Caco-2 (cell line): ENCODE measurements at regions not wholly inside any gene's neighbourhood (a gene's known extent, or its start where the extent isn't known, plus 50 kb on each side); places are given as distances from the start of the nearest gene placed in this dataset.

ENCODE experiments used
- BruUV-seq: library from RNA; stranded (reverse); fragments of 400-500 nt; replicated peaks from 2 replicates; lab custom pipeline; 2021; lab: Mats Ljungman, UMichigan
- CTCF ChIA-PET: fragments of 300-600 bp; sonication (Branson Sonifier 250); formaldehyde crosslinking; loops from one replicate; lab custom pipeline; 2022; ENCODE audit warnings: antibody characterized with exemption; lab: Charles Lee
- POLR2A ChIA-PET: fragments of 300-600 bp; sonication (Branson Sonifier 250); formaldehyde crosslinking; loops from one replicate; lab custom pipeline; 2022; ENCODE audit warnings: antibody characterized with exemption; lab: Charles Lee
- DNase-seq, 2 experiments: peaks; one replicate each; pipeline versions ENCODE4 v3.0.0 to v3.0.0-alpha.2; 2020 to 2022
- H3K27me3 ChIP-seq: replicated peaks from 2 replicates; pipeline ENCODE4 v1.6.0; 2011; ENCODE audit warnings: low read length; ENCODE audit not compliant: control insufficient read depth, insufficient read depth
- H3K36me3 ChIP-seq: 2 replicates; pipeline ENCODE4 v1.5.1; 2011; ENCODE audit warnings: low read length; ENCODE audit not compliant: control insufficient read depth, insufficient read depth
- H3K4me1 ChIP-seq: fragments of 250-450 bp; sonication (Bioruptor Pico); 2 replicates; pipeline ENCODE4 v1.5.1; 2020; ENCODE audit warnings: mild to moderate bottlenecking
- H3K4me3 ChIP-seq: 2 replicates; pipeline ENCODE4 v1.5.1; 2011; ENCODE audit warnings: low read depth, mild to moderate bottlenecking, control low read depth, low read length
- H3K9me3 ChIP-seq: fragments of 250-450 bp; sonication (Bioruptor Pico); 2 replicates; pipeline ENCODE4 v1.5.1; 2020; ENCODE audit warnings: mild to moderate bottlenecking, moderate library complexity
- H3K27ac Mint-ChIP-seq: one replicate; pipeline ENCODE4 v1.8.0; 2022; ENCODE audit warnings: mixed read lengths; ENCODE audit not compliant: unreplicated experiment
- H3K27me3 Mint-ChIP-seq: one replicate; pipeline ENCODE4 v1.8.0; 2022; ENCODE audit warnings: mixed read lengths; ENCODE audit not compliant: insufficient read depth, unreplicated experiment
- H3K36me3 Mint-ChIP-seq: one replicate; pipeline ENCODE4 v1.8.0; 2022; ENCODE audit warnings: mild to moderate bottlenecking, mixed read lengths; ENCODE audit not compliant: insufficient read depth, unreplicated experiment
- H3K4me1 Mint-ChIP-seq: one replicate; pipeline ENCODE4 v1.8.0; 2022; ENCODE audit warnings: low read depth, mixed read lengths; ENCODE audit not compliant: unreplicated experiment
- H3K4me3 Mint-ChIP-seq: one replicate; pipeline ENCODE4 v1.8.0; 2022; ENCODE audit warnings: mild to moderate bottlenecking, moderate library complexity, mixed read lengths; ENCODE audit not compliant: unreplicated experiment
- H3K9me3 Mint-ChIP-seq: one replicate; pipeline ENCODE4 v1.8.0; 2022; ENCODE audit warnings: mixed read lengths; ENCODE audit not compliant: unreplicated experiment
- CTCF ChIP-seq, 2 experiments: fragments of 200-600 bp in 1 of 2; IDR thresholded peaks; 1 replicate in 1 of 2; 2 replicates in 1 of 2; pipeline versions ENCODE4 v1.5.1 to v1.8.0; 2011 to 2022; ENCODE audit warnings: antibody characterized with exemption in 1 of 2, control low read depth in 1 of 2, inconsistent platforms in 1 of 2, low read depth in 1 of 2, low read length in 1 of 2, mild to moderate bottlenecking in 1 of 2, moderate library complexity in 1 of 2; ENCODE audit not compliant: insufficient read depth in 1 of 2, severe bottlenecking in 1 of 2, unreplicated experiment in 1 of 2
- intact Hi-C: fragments of 100-400 bp; cut with micrococcal nuclease; formaldehyde crosslinking; loops from one replicate; pipeline ENCODE4 v1.10.0; 2022; ENCODE audit not compliant: unreplicated experiment

DNA sequence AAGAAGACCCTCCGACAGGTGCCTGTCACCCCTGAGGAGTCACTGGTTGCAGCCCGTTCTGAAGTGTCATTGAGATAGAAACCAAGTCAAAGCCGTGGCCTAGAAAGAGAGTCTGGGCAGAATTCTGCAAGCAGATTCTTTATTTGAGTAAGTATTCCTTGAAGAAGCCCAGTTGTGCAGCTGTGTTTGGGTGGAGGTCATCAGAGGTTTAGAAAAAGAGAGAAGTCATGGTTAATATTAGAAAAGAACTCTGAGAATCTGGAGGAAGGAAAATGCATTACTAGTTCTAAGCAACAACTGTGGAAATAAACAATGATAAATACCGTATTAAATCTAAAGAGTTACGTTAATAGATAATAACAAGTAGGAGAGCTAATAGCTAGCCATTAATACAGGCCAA is 118.8 kb upstream of the KIRREL3 start:
- Histone ChIP-seq H3K27me3 (no peaks in the 10 kb centered on the region; the same call in none of the 2 replicates), H3K4me3 (no peak overlapping the region), H3K36me3 (no peaks in the 10 kb centered on the region), H3K9me3 (no peaks in the 10 kb centered on the region), H3K4me1 (no peaks in the 10 kb centered on the region)
- Mint-ChIP-seq H3K27me3 (peaks cover 19% of the 10 kb centered on the region), H3K36me3 (no peaks in the 10 kb centered on the region), H3K27ac (no peak overlapping the region), H3K4me1 (no peaks in the 10 kb centered on the region), H3K9me3 (no peaks in the 10 kb centered on the region), H3K4me3 (no peak overlapping the region)
- POLR2A ChIA-PET, result no interaction called here
- CTCF ChIA-PET, result no interaction called here
- intact Hi-C loops, result no loop called here
- TF ChIP-seq CTCF (IDR thresholded peaks at IDR 0.05; ENCODE audit: insufficient read depth in 1 of 2, low read depth in 1 of 2, low read length in 1 of 2, severe bottlenecking in 1 of 2, unreplicated experiment in 1 of 2), result no peak
- BruUV-seq, result no TSS peak
- DNase-seq, result no peak

DNA sequence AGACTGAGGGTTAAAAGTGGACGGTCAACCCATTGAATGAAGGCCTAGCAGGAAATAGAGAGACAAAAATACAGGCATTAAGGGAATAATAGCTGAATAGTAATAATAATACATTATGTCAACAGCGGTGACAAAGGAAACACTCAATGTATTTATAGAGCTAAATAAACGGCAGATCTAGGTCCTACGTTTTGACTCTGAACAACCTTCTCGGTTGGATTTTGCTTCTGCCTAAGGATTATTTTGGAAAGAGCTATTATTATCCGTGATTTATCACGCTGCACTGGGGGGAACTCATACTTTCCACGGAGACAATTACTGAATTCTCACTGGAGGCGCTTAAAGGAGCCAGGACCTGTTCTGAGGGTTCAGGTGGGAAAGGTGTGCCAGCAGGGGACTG is 118.2 kb upstream of the KIRREL3 start:
- Histone ChIP-seq H3K4me3 (no peak overlapping the region), H3K27me3 (no peaks in the 10 kb centered on the region; the same call in none of the 2 replicates), H3K36me3 (no peaks in the 10 kb centered on the region), H3K4me1 (no peaks in the 10 kb centered on the region), H3K9me3 (no peaks in the 10 kb centered on the region)
- no peak overlapping the region for H3K27ac Mint-ChIP-seq
- no peaks in the 10 kb centered on the region for H3K4me1 Mint-ChIP-seq
- H3K4me3 Mint-ChIP-seq, result no peak overlapping the region
- H3K36me3 Mint-ChIP-seq, result no peaks in the 10 kb centered on the region
- no peaks in the 10 kb centered on the region for H3K9me3 Mint-ChIP-seq
- H3K27me3 Mint-ChIP-seq, result peaks cover 23% of the 10 kb centered on the region
- intact Hi-C loops, result no loop called here
- no peak for DNase-seq
- ChIA-PET POLR2A (no interaction called here), CTCF (no interaction called here)
- BruUV-seq, result no TSS peak
- no peak for TF ChIP-seq CTCF (IDR thresholded peaks at IDR 0.05; ENCODE audit: insufficient read depth in 1 of 2, low read depth in 1 of 2, low read length in 1 of 2, severe bottlenecking in 1 of 2, unreplicated experiment in 1 of 2)

GRCh38 chr11:127117231-127117739 is 116.7 kb upstream of the KIRREL3 start:
- Mint-ChIP-seq H3K4me1 (no peaks in the 10 kb centered on the region), H3K4me3 (no peak overlapping the region), H3K9me3 (no peaks in the 10 kb centered on the region), H3K27me3 (peaks cover 22% of the 10 kb centered on the region), H3K27ac (no peak overlapping the region), H3K36me3 (no peaks in the 10 kb centered on the region)
- Histone ChIP-seq H3K27me3 (no peaks in the 10 kb centered on the region; the same call in none of the 2 replicates), H3K4me3 (no peak overlapping the region), H3K9me3 (no peaks in the 10 kb centered on the region), H3K36me3 (no peaks in the 10 kb centered on the region), H3K4me1 (no peaks in the 10 kb centered on the region)
- DNase-seq, result no peak
- ChIA-PET POLR2A (no interaction called here), CTCF (no interaction called here)
- no TSS peak for BruUV-seq
- no peak for TF ChIP-seq CTCF (IDR thresholded peaks at IDR 0.05; ENCODE audit: insufficient read depth in 1 of 2, low read depth in 1 of 2, low read length in 1 of 2, severe bottlenecking in 1 of 2, unreplicated experiment in 1 of 2)
- intact Hi-C loops, result no loop called here
